ENCODE measurements at regions not wholly inside any gene's neighbourhood (a gene's known extent, or its start where the extent isn't known, plus 50 kb on each side); places are given as distances from the start of the nearest gene placed in this dataset.

DNA sequence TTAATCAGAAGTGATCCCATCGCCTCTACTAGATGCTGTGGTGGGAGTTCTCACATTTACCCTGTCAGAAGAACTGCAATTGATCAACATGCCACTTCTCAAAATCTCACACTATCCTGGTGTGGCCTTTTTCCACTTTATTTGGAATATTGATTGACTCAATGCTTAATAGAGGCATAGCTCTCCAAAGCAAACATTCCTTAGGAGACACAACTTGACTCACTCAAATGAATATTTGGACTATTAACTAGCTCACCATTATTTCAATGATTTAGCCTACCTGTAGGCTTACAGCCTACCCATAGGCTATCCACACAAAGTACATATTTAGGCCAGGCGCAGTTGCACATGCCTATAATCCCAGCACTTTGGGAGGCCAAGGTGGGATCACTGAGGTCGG lies 186.5 kb downstream of the KLHL28 start:
- no peak overlapping the region for H3K27ac Mint-ChIP-seq
- H3K9me3 Mint-ChIP-seq = peaks cover 9% of the 10 kb centered on the region
- DNase-seq (ENCODE audit: extremely low spot score, unreplicated experiment) = no peak
- H3K27me3 Mint-ChIP-seq = no peaks in the 10 kb centered on the region
- TF ChIP-seq, protein P1, sequence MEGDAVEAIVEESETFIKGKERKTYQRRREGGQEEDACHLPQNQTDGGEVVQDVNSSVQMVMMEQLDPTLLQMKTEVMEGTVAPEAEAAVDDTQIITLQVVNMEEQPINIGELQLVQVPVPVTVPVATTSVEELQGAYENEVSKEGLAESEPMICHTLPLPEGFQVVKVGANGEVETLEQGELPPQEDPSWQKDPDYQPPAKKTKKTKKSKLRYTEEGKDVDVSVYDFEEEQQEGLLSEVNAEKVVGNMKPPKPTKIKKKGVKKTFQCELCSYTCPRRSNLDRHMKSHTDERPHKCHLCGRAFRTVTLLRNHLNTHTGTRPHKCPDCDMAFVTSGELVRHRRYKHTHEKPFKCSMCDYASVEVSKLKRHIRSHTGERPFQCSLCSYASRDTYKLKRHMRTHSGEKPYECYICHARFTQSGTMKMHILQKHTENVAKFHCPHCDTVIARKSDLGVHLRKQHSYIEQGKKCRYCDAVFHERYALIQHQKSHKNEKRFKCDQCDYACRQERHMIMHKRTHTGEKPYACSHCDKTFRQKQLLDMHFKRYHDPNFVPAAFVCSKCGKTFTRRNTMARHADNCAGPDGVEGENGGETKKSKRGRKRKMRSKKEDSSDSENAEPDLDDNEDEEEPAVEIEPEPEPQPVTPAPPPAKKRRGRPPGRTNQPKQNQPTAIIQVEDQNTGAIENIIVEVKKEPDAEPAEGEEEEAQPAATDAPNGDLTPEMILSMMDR (conservative IDR thresholded peaks at IDR 0.05) = no peak
- H3K4me3 Mint-ChIP-seq = no peak overlapping the region
- H3K4me1 Mint-ChIP-seq (ENCODE audit: unreplicated experiment) = peaks cover 14% of the 10 kb centered on the region
- no peaks in the 10 kb centered on the region for H3K36me3 Mint-ChIP-seq

DNA sequence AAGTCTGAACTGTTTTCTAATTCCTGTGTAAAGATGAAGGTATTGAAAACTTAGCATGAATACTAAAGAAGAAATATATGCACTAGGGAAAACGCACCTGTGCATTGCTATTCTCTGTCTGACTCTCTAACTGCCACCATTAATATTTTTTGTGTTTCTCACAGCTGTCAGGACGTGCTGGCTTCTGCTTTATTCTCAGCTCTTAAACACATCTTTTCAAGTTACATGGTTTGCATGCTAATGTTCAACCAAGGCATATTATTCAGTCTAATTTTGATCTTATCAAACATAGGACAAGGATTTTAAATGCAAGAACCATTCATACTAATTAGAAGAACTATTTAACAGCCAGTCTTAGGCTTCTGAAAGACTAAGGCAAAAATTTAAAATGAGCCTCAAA lies 187.4 kb downstream of the KLHL28 start:
- Mint-ChIP-seq H3K27ac (no peak overlapping the region), H3K4me1 (ENCODE audit: unreplicated experiment) (peaks cover 14% of the 10 kb centered on the region), H3K36me3 (no peaks in the 10 kb centered on the region), H3K9me3 (peaks cover 9% of the 10 kb centered on the region), H3K27me3 (no peaks in the 10 kb centered on the region), H3K4me3 (no peak overlapping the region)
- no peak for DNase-seq (ENCODE audit: extremely low spot score, unreplicated experiment)
- TF ChIP-seq, protein P1 (conservative IDR thresholded peaks at IDR 0.05) = no peak

DNA sequence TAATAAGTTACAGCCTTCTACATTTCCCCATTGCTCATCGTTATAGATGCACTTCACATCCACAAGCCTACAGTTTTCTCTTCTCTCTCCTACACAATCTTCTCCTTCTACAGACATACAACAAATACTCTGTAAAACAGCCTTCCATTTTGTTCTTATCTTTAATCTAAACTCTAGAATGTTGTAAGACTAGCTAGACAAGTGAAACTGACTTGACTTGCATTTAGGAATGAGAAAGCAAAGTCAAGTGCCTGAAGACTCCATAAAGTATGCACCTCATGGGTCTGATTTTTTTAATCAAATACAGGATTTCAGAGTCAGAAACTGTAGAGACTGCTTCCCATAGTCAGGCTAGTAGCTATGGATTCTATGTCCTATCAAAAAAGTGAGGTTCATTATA lies 190.3 kb downstream of the KLHL28 start:
- Mint-ChIP-seq H3K9me3 (peaks cover 9% of the 10 kb centered on the region), H3K4me3 (peak overlapping the region; percentile 76), H3K4me1 (ENCODE audit: unreplicated experiment) (peaks cover 21% of the 10 kb centered on the region), H3K27ac (peak overlapping the region; percentile 87), H3K27me3 (no peaks in the 10 kb centered on the region), H3K36me3 (no peaks in the 10 kb centered on the region)
- TF ChIP-seq, protein P1 (conservative IDR thresholded peaks at IDR 0.05) = no peak
- DNase-seq (ENCODE audit: extremely low spot score, unreplicated experiment) = no peak

DNA sequence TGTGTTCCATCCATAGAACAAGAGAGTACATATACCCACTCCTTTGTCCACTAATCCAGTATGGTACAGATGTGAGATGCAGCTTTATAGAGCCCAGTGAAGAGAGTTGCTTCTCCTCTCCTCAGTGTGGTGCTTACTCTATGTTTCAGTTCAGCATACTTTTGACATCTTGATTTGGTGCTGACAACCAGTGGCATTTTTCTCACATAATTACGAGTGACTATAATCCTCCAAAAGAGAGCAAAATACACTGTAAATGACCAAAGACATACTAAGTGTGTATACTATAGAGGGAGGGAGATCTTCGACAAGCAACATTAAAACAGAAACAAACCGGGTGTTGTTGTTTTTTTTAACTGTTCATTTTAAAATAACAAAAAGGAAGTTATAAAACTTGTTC lies 191.5 kb downstream of the KLHL28 start:
- Mint-ChIP-seq H3K27me3 (no peaks in the 10 kb centered on the region), H3K4me3 (peak overlapping the region; percentile 24), H3K36me3 (no peaks in the 10 kb centered on the region), H3K4me1 (ENCODE audit: unreplicated experiment) (peaks cover 21% of the 10 kb centered on the region), H3K27ac (no peak overlapping the region), H3K9me3 (peaks cover 9% of the 10 kb centered on the region)
- TF ChIP-seq, protein P1 (conservative IDR thresholded peaks at IDR 0.05) = no peak
- DNase-seq (ENCODE audit: extremely low spot score, unreplicated experiment) = no peak

DNA sequence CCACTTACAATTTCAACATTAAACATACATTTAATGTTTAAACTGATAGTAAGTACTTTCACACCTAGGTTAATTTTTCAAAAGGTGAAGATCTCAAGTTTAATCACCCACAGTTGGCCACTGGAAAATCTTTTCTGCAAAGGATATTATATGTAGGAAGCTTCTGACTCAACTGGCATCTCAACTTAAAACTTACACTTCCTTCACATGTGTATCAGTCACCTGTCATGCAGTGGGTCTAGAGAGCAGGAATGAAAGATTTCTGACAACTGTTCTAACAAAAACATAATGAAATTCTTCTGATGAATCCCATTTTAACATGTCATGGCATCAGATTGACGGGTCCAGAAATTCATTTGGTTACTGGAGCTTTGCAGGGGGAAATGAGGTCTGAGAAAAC lies 192.8 kb downstream of the KLHL28 start:
- H3K27me3 Mint-ChIP-seq = no peaks in the 10 kb centered on the region
- H3K36me3 Mint-ChIP-seq = no peaks in the 10 kb centered on the region
- H3K4me3 Mint-ChIP-seq = no peak overlapping the region
- no peak for DNase-seq (ENCODE audit: extremely low spot score, unreplicated experiment)
- peaks cover 9% of the 10 kb centered on the region for H3K9me3 Mint-ChIP-seq
- H3K27ac Mint-ChIP-seq = no peak overlapping the region
- TF ChIP-seq, protein P1 (conservative IDR thresholded peaks at IDR 0.05) = no peak
- peaks cover 21% of the 10 kb centered on the region for H3K4me1 Mint-ChIP-seq (ENCODE audit: unreplicated experiment)

DNA sequence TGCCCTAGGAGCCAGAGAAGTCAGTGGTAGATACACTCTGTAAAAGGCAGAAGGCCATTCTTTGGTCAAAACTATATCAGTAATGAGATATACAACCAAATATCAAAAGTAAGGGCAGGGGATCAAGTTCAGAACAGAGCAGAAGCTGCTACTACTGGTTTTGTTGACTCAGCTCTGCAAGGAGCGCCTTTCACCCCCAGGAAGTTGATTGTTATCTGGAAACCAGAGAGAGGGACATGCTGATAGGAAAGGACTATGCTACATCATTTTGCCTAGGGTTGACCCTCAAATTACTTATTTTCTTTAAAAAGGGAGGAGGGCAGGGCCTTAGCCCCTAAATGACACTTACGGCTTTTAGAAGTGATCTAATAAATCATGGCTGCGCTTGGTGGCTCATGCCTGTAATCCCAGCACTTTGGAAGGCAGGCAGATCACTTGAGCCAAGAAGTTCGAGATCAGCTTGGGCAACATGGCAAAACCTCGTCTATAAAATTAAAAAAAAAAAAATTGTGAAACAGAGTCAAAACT lies 194.0 kb downstream of the KLHL28 start:
- Mint-ChIP-seq H3K9me3 (peaks cover 7% of the 10 kb centered on the region), H3K4me3 (no peak overlapping the region), H3K27ac (peak overlapping the region; percentile 29), H3K4me1 (ENCODE audit: unreplicated experiment) (peaks cover 21% of the 10 kb centered on the region), H3K36me3 (no peaks in the 10 kb centered on the region), H3K27me3 (no peaks in the 10 kb centered on the region)
- DNase-seq (ENCODE audit: extremely low spot score, unreplicated experiment) = no peak
- TF ChIP-seq, protein P1 (conservative IDR thresholded peaks at IDR 0.05) = no peak
